B cell (primary cell): ENCODE measurements at regions not wholly inside any gene's neighbourhood (a gene's known extent, or its start where the extent isn't known, plus 50 kb on each side); places are given as distances from the start of the nearest gene placed in this dataset.

ENCODE experiments used
- ATAC-seq: fragments of 200-7000 bp; cut with Tn5 transposase; one replicate; pipeline ENCODE4 v1.10.0; 2021; ENCODE audit warnings: low read depth, mild to moderate bottlenecking, moderate number of reproducible peaks, moderate library complexity
- CTCF ChIA-PET: fragments of 350-600 bp; sonication (Branson Sonifier 250); formaldehyde crosslinking; loops from one replicate; lab custom pipeline; 2021; ENCODE audit warnings: antibody characterized with exemption, inconsistent platforms; lab: Charles Lee
- POLR2A ChIA-PET: fragments of 350-600 bp; sonication (Branson Sonifier 250); formaldehyde crosslinking; loops from one replicate; lab custom pipeline; 2021; ENCODE audit warnings: antibody characterized with exemption; lab: Charles Lee
- DNase-seq: peaks from one replicate; pipeline ENCODE4 v3.0.0; 2013
- H2AFZ ChIP-seq: 2 replicates; pipeline ENCODE4 v1.6.1; 2012; ENCODE audit warnings: mild to moderate bottlenecking, low read depth, low read length; ENCODE audit not compliant: insufficient read depth, poor library complexity, severe bottlenecking
- H3K27ac ChIP-seq, 2 donors: 1 replicate in 1 of 2; 2 replicates in 1 of 2; pipeline ENCODE4 v1.5.1; 2012 to 2013; ENCODE audit warnings: low read length in 2 of 2, mild to moderate bottlenecking in 2 of 2, moderate library complexity in 1 of 2
- H3K27me3 ChIP-seq, 4 experiments: fragments of 200-600 bp in 1 of 4; sonication (generic) in 1 of 4; replicated peaks in 1 of 4; 1 replicate in 2 of 4; 2 replicates in 2 of 4; pipeline versions ENCODE4 v1.6.1 to v1.7.0; 2013 to 2016; ENCODE audit warnings: low read length in 3 of 4, mild to moderate bottlenecking in 2 of 4, mixed read lengths in 1 of 4, moderate library complexity in 1 of 4; ENCODE audit not compliant: insufficient read depth in 4 of 4, control insufficient read depth in 3 of 4; ENCODE audit errors: control extremely low read depth in 1 of 4
- H3K36me3 ChIP-seq, 2 experiments: replicated peaks in 1 of 2; 1 replicate in 1 of 2; 2 replicates in 1 of 2; pipeline versions ENCODE4 v1.6.1 to v1.7.1; 2013; ENCODE audit warnings: low read length in 1 of 2; ENCODE audit not compliant: insufficient read depth in 2 of 2, control insufficient read depth in 1 of 2; ENCODE audit errors: control extremely low read depth in 1 of 2, extremely low read depth in 1 of 2
- H3K4me1 ChIP-seq, 2 donors: fragments of 200-600 bp in 1 of 2; sonication (generic) in 1 of 2; 1 replicate in 1 of 2; 2 replicates in 1 of 2; pipeline versions ENCODE4 v1.5.1 to v1.6.1; 2013 to 2017; ENCODE audit warnings: low read length in 2 of 2; ENCODE audit not compliant: control insufficient read depth in 2 of 2, insufficient read depth in 2 of 2
- H3K4me2 ChIP-seq: replicated peaks from 2 replicates; pipeline ENCODE3; 2012; ENCODE audit warnings: mild to moderate bottlenecking, low read depth, low read length; ENCODE audit not compliant: poor library complexity, severe bottlenecking
- H3K4me3 ChIP-seq, 5 experiments: fragments of 200-600 bp in 1 of 5; sonication (generic) in 1 of 5; 1 replicate in 3 of 5; 2 replicates in 2 of 5; pipeline versions ENCODE4 v1.5.1 to v1.7.0; 2011 to 2016; ENCODE audit warnings: low read length in 4 of 5, mild to moderate bottlenecking in 4 of 5, low read depth in 2 of 5, control low read depth in 1 of 5, moderate library complexity in 1 of 5; ENCODE audit not compliant: insufficient read depth in 1 of 5; ENCODE audit errors: control extremely low read depth in 1 of 5, extremely low read depth in 1 of 5
- H3K79me2 ChIP-seq: fragments of 200-600 bp; sonication (generic); one replicate; pipeline ENCODE4 v1.6.0; 2016; ENCODE audit warnings: low read length; ENCODE audit not compliant: control insufficient read depth, insufficient read depth
- H3K9ac ChIP-seq: fragments of 200-600 bp; sonication (generic); 2 replicates; pipeline ENCODE4 v1.6.1; 2017; ENCODE audit warnings: mild to moderate bottlenecking, low read length, moderate library complexity
- H3K9me3 ChIP-seq, 3 donors: one replicate each; pipeline versions ENCODE4 v1.6.1 to v1.7.1; 2013; ENCODE audit warnings: low read length in 2 of 3; ENCODE audit not compliant: control insufficient read depth in 2 of 3, insufficient read depth in 1 of 3; ENCODE audit errors: control extremely low read depth in 1 of 3
- H4K20me1 ChIP-seq: 2 replicates; pipeline ENCODE4 v1.6.0; 2012; ENCODE audit warnings: mild to moderate bottlenecking, low read length; ENCODE audit not compliant: insufficient read depth, control insufficient read depth, poor library complexity, severe bottlenecking
- H3K27ac Mint-ChIP-seq: one replicate; pipeline ENCODE4 v1.8.0; 2021; ENCODE audit warnings: mixed read lengths
- H3K27me3 Mint-ChIP-seq: one replicate; pipeline ENCODE4 v1.8.0; 2021; ENCODE audit warnings: mixed read lengths
- H3K4me1 Mint-ChIP-seq: one replicate; pipeline ENCODE4 v1.8.0; 2021; ENCODE audit warnings: mixed read lengths
- H3K4me3 Mint-ChIP-seq: one replicate; pipeline ENCODE4 v1.8.0; 2021; ENCODE audit warnings: mixed read lengths
- H3K9me3 Mint-ChIP-seq: one replicate; pipeline ENCODE4 v1.8.0; 2022; ENCODE audit warnings: mixed read lengths; ENCODE audit not compliant: insufficient read depth
- EZH2 ChIP-seq: IDR thresholded peaks from 2 replicates; pipeline ENCODE4 v1.6.1; 2012; ENCODE audit warnings: borderline replicate concordance, low read depth, mild to moderate bottlenecking, moderate library complexity, low read length; ENCODE audit not compliant: insufficient read depth, poor library complexity, severe bottlenecking
- WGBS: methylation state at CpG from one replicate; pipeline ENCODE4 v1.1.5; 2013; ENCODE audit warnings: missing lambda C conversion rate; ENCODE audit not compliant: insufficient coverage; 5-methylcytosine and 5-hydroxymethylcytosine counted together
- intact Hi-C: fragments of 100-400 bp; cut with micrococcal nuclease; formaldehyde crosslinking; loops from one replicate; pipeline ENCODE4 v1.10.0; 2022
- TF ChIP-seq, protein P1 (sequence below): fragments of 200-600 bp; IDR thresholded peaks from one replicate; pipeline ENCODE4 v1.8.0; 2022; ENCODE audit warnings: antibody characterized with exemption, mild to moderate bottlenecking

DNA sequence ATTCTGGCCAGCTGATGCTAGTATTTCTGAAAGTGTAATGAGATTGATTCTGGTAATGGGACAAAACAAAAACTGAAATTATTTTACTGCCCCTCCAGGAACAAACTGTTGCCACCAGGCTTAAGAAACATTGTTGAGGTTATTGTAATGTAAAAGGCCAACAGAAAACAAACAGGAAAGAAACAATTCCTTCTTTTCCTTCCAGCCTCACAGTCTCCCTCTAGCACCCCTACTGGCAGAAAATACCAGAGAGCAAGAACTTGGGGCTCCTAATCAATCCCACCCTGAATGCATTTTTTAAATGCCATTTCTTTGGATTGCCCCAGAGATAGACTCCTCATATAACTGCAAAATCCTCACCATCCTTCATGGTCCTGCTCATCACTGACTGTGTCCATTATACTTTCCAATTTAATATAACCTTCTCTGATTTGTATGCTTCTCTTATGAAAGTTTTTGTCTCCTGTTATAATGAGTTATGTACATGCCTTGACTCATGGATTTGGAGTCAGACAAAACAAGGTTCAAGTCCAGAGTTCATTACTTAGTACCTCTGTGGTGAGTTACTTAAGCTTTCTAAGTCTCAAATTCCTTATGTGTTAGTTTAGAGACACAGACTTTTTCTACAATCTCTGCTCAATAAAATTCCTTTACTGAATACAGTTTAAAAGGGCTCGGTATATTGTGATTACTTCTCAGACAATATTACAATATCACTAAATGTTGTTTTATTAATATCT, 157.9 kb upstream of the FBN2 start:
- no peaks in the 10 kb centered on the region for H3K9me3 ChIP-seq
- no peak overlapping the region for H2AFZ ChIP-seq
- H3K36me3 ChIP-seq: no peaks in the 10 kb centered on the region
- H3K4me3 ChIP-seq: no peak overlapping the region
- H3K27me3 Mint-ChIP-seq: no peaks in the 10 kb centered on the region
- H3K4me1 Mint-ChIP-seq: no peaks in the 10 kb centered on the region
- H3K79me2 ChIP-seq: no peaks in the 10 kb centered on the region
- no peaks in the 10 kb centered on the region for H4K20me1 ChIP-seq
- no peaks in the 10 kb centered on the region for H3K9me3 Mint-ChIP-seq
- H3K27ac Mint-ChIP-seq: no peak overlapping the region
- WGBS: no CpG with 5 or more reads among the region's 1 CpG
- H3K27me3 ChIP-seq: no peaks in the 10 kb centered on the region
- no peak for ATAC-seq
- H3K4me2 ChIP-seq: no peak overlapping the region
- H3K4me1 ChIP-seq: no peaks in the 10 kb centered on the region
- no peak overlapping the region for H3K9ac ChIP-seq
- POLR2A ChIA-PET: no interaction called here
- intact Hi-C loops: no loop called here
- CTCF ChIA-PET: no interaction called here
- DNase-seq: no peak
- TF ChIP-seq, protein P1, sequence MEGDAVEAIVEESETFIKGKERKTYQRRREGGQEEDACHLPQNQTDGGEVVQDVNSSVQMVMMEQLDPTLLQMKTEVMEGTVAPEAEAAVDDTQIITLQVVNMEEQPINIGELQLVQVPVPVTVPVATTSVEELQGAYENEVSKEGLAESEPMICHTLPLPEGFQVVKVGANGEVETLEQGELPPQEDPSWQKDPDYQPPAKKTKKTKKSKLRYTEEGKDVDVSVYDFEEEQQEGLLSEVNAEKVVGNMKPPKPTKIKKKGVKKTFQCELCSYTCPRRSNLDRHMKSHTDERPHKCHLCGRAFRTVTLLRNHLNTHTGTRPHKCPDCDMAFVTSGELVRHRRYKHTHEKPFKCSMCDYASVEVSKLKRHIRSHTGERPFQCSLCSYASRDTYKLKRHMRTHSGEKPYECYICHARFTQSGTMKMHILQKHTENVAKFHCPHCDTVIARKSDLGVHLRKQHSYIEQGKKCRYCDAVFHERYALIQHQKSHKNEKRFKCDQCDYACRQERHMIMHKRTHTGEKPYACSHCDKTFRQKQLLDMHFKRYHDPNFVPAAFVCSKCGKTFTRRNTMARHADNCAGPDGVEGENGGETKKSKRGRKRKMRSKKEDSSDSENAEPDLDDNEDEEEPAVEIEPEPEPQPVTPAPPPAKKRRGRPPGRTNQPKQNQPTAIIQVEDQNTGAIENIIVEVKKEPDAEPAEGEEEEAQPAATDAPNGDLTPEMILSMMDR: no peak
- no peak for TF ChIP-seq EZH2
- no peak overlapping the region for H3K4me3 Mint-ChIP-seq
- H3K27ac ChIP-seq: no peak overlapping the region

DNA sequence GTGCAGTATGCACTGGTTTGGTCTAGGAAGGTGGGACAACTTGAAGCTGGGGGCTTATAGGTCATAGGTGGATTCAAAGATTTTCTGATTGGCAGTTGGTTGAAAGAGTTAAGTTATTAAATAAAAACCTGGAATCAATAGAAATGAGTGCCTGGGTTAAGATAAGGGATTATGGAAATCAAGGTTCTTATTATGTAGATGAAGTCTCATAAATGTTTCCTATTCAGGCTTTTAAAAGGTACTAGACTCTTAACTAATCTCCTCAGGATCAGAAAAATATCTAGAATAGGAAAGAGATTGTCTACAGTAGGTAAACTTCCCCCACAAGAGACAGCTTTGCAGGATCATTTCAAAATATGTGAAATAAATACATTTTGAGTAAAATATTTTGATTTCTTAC, 163.3 kb upstream of the FBN2 start:
- Histone ChIP-seq H2AFZ (no peak overlapping the region), H3K27ac (no peak overlapping the region), H3K4me3 (no peak overlapping the region), H3K9ac (no peak overlapping the region), H3K79me2 (no peaks in the 10 kb centered on the region), H3K27me3 (no peaks in the 10 kb centered on the region), H3K4me2 (no peak overlapping the region), H3K4me1 (no peaks in the 10 kb centered on the region), H4K20me1 (no peaks in the 10 kb centered on the region), H3K36me3 (no peaks in the 10 kb centered on the region), H3K9me3 (peaks cover 0 to 4% (median 0%) of the 10 kb centered on the region in 3 donors)
- no peak for ATAC-seq
- Mint-ChIP-seq H3K9me3 (no peaks in the 10 kb centered on the region), H3K27me3 (no peaks in the 10 kb centered on the region), H3K4me3 (no peak overlapping the region), H3K27ac (no peak overlapping the region), H3K4me1 (no peaks in the 10 kb centered on the region)
- no peak for DNase-seq
- CTCF ChIA-PET: no interaction called here
- POLR2A ChIA-PET: no interaction called here
- intact Hi-C loops: no loop called here
- no peak for TF ChIP-seq EZH2
- TF ChIP-seq, protein P1: no peak
